NT2/D1 (cell line): ENCODE measurements at regions not wholly inside any gene's neighbourhood (a gene's known extent, or its start where the extent isn't known, plus 50 kb on each side); places are given as distances from the start of the nearest gene placed in this dataset.
A peak's percentile ranks its signal among the peaks of the same experiment; 100 is the strongest.

Source experiments
- DNase-seq: peaks from one replicate; pipeline ENCODE4 v3.0.0-alpha.2; 2011; ENCODE audit warnings: low read depth, low spot score
- H3K27me3 ChIP-seq: 2 replicates; pipeline ENCODE4 v1.6.0; 2011; ENCODE audit warnings: mild to moderate bottlenecking; ENCODE audit not compliant: insufficient read length, insufficient read depth
- H3K36me3 ChIP-seq: 2 replicates; pipeline ENCODE4 v1.6.1; 2011; ENCODE audit warnings: mild to moderate bottlenecking, low read length, mixed read lengths; ENCODE audit not compliant: insufficient read depth, insufficient read length
- H3K4me1 ChIP-seq: 2 replicates; pipeline ENCODE4 v1.5.1; 2011; ENCODE audit not compliant: insufficient read depth, insufficient read length
- H3K4me3 ChIP-seq: 2 replicates; pipeline ENCODE4 v1.5.1; 2011; ENCODE audit warnings: low read depth; ENCODE audit not compliant: insufficient read length
- H3K9ac ChIP-seq: 2 replicates; pipeline ENCODE4 v1.6.0; 2011; ENCODE audit warnings: low read depth; ENCODE audit not compliant: insufficient read length
- H3K9me3 ChIP-seq: 2 replicates; pipeline ENCODE4 v1.5.1; 2011; ENCODE audit warnings: mild to moderate bottlenecking, low read length; ENCODE audit not compliant: insufficient read depth
- SUZ12 ChIP-seq: IDR thresholded peaks from 2 replicates; pipeline ENCODE4 v1.6.1; 2011; ENCODE audit not compliant: insufficient read length, insufficient read depth; ENCODE audit errors: extremely low read depth
- YY1 ChIP-seq: IDR thresholded peaks from 2 replicates; pipeline ENCODE4 v1.6.1; 2011; ENCODE audit not compliant: insufficient read length, insufficient read depth
- ZNF274 ChIP-seq: IDR thresholded peaks from 2 replicates; pipeline ENCODE4 v1.6.1; 2011; ENCODE audit warnings: mild to moderate bottlenecking, low read depth, low read length

GRCh38 chrX:112367065-112367464 lies 284.5 kb upstream of the TRPC5 start:
- Histone ChIP-seq H3K27me3 (no peaks in the 10 kb centered on the region), H3K4me3 (no peak overlapping the region)
- no peak for DNase-seq

GRCh38 chrX:112359906-112360305 lies 277.3 kb upstream of the TRPC5 start:
- no peak for TF ChIP-seq ZNF274
- no peak for TF ChIP-seq SUZ12
- TF ChIP-seq YY1: no peak
- Histone ChIP-seq H3K9ac (no peak overlapping the region), H3K27me3 (no peaks in the 10 kb centered on the region), H3K36me3 (no peaks in the 10 kb centered on the region), H3K4me1 (no peaks in the 10 kb centered on the region), H3K9me3 (no peaks in the 10 kb centered on the region), H3K4me3 (no peak overlapping the region)
- DNase-seq: no peak

More at GRCh38 chrX:112367065-112367464, 284.5 kb upstream of the TRPC5 start:
- Histone ChIP-seq H3K4me1 (no peaks in the 10 kb centered on the region), H3K9me3 (no peaks in the 10 kb centered on the region), H3K9ac (no peak overlapping the region), H3K36me3 (no peaks in the 10 kb centered on the region)
- TF ChIP-seq SUZ12: no peak
- TF ChIP-seq YY1: no peak
- TF ChIP-seq ZNF274: no peak

- TF ChIP-seq SUZ12 (no peak), ZNF274 (no peak), YY1 (no peak)
- Histone ChIP-seq H3K4me1 (no peaks in the 10 kb centered on the region), H3K27me3 (no peaks in the 10 kb centered on the region), H3K4me3 (no peak overlapping the region), H3K36me3 (no peaks in the 10 kb centered on the region), H3K9ac (no peak overlapping the region), H3K9me3 (no peaks in the 10 kb centered on the region)
- DNase-seq: peak; percentile 23
Observed at GRCh38 chrX:112355931-112356330, 273.4 kb upstream of the TRPC5 start.

- Histone ChIP-seq H3K4me3 (no peak overlapping the region), H3K9ac (no peak overlapping the region), H3K27me3 (no peaks in the 10 kb centered on the region), H3K9me3 (no peaks in the 10 kb centered on the region), H3K36me3 (no peaks in the 10 kb centered on the region), H3K4me1 (no peaks in the 10 kb centered on the region)
- TF ChIP-seq YY1 (no peak), SUZ12 (no peak), ZNF274 (no peak)
- DNase-seq: no peak
Observed at GRCh38 chrX:112341598-112341997, 259.0 kb upstream of the TRPC5 start.

DNA sequence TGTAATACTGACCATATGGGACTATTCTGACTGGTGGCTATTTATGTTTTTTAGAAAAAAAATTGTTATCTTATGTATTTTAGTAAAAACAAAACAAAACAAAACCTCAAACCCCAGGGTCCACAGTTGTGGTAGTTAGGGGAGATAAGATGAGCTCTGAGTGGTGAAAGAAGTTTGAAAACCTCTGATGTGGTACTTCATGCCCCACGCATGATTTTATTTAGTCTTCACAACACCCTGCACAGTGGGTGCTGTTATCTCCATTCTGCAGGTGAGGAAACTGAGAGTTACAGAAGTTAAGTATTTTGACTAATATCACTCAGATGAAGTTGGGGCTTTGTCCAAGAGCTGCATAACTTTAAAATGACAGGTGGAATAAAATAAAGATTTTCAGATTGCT lies 230.6 kb upstream of the TRPC5 start:
- H3K9me3 ChIP-seq: no peaks in the 10 kb centered on the region
- H3K9ac ChIP-seq: no peak overlapping the region
- TF ChIP-seq SUZ12 (no peak), ZNF274 (no peak), YY1 (no peak)

GRCh38 chrX:112306027-112306426 lies 223.5 kb upstream of the TRPC5 start:
- no peaks in the 10 kb centered on the region for H3K4me1 ChIP-seq
- H3K36me3 ChIP-seq: no peaks in the 10 kb centered on the region
- DNase-seq: no peak
- no peak overlapping the region for H3K4me3 ChIP-seq
- H3K27me3 ChIP-seq: no peaks in the 10 kb centered on the region
- H3K9me3 ChIP-seq: no peaks in the 10 kb centered on the region
- TF ChIP-seq YY1: no peak
- no peak for TF ChIP-seq SUZ12
- no peak for TF ChIP-seq ZNF274
- no peak overlapping the region for H3K9ac ChIP-seq

More for the DNA sequence above, 230.6 kb upstream of the TRPC5 start:
- H3K27me3 ChIP-seq: no peaks in the 10 kb centered on the region
- no peak for DNase-seq
- no peak overlapping the region for H3K4me3 ChIP-seq
- H3K36me3 ChIP-seq: no peaks in the 10 kb centered on the region
- no peaks in the 10 kb centered on the region for H3K4me1 ChIP-seq

- Histone ChIP-seq H3K4me1 (no peaks in the 10 kb centered on the region), H3K9ac (no peak overlapping the region), H3K4me3 (no peak overlapping the region), H3K27me3 (no peaks in the 10 kb centered on the region), H3K36me3 (no peaks in the 10 kb centered on the region), H3K9me3 (no peaks in the 10 kb centered on the region)
- DNase-seq: no peak
- no peak for TF ChIP-seq YY1
- TF ChIP-seq ZNF274: no peak
- TF ChIP-seq SUZ12: no peak
Observed at GRCh38 chrX:112279940-112280339, 197.4 kb upstream of the TRPC5 start.

- no peaks in the 10 kb centered on the region for H3K4me1 ChIP-seq
- TF ChIP-seq YY1 (no peak), SUZ12 (no peak), ZNF274 (no peak)
- no peak overlapping the region for H3K9ac ChIP-seq
- H3K27me3 ChIP-seq: no peaks in the 10 kb centered on the region
- no peak overlapping the region for H3K4me3 ChIP-seq
- no peaks in the 10 kb centered on the region for H3K9me3 ChIP-seq
- DNase-seq: no peak
- H3K36me3 ChIP-seq: no peaks in the 10 kb centered on the region
Observed at GRCh38 chrX:112270991-112271390, 188.4 kb upstream of the TRPC5 start.

DNA sequence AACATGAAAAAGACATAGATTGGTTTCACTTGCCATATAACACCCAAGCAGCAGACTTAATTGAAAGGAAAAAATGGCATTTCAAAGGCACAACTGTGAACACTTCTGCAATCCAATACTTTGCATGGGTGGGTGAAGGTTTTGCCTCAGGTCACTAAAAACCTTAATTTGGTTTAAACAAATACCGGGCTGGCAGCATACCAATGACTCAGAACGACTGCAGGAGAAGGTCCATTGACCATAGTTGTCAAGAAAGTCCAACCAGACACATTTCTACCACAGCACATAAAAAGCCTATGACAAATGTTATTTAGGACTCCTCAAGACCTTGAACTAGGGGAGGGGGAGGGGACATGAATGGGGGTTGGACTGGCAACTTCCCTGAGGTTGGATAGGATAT lies 183.6 kb upstream of the TRPC5 start:
- H3K27me3 ChIP-seq: no peaks in the 10 kb centered on the region
- no peak for TF ChIP-seq ZNF274
- TF ChIP-seq SUZ12: no peak
- DNase-seq: no peak
- no peaks in the 10 kb centered on the region for H3K9me3 ChIP-seq
- H3K9ac ChIP-seq: no peak overlapping the region
- H3K4me1 ChIP-seq: no peaks in the 10 kb centered on the region
- H3K36me3 ChIP-seq: no peaks in the 10 kb centered on the region
- no peak overlapping the region for H3K4me3 ChIP-seq
